Type B pancreatic cell (in vitro differentiated cells): ENCODE measurements at regions not wholly inside any gene's neighbourhood (a gene's known extent, or its start where the extent isn't known, plus 50 kb on each side); places are given as distances from the start of the nearest gene placed in this dataset.

Source experiments
- DNase-seq: peaks from one replicate; pipeline ENCODE4 v3.0.0; 2021; ENCODE audit warnings: mixed read lengths; ENCODE audit not compliant: unreplicated experiment; ENCODE audit errors: extremely low spot score
- H3K27ac Mint-ChIP-seq: 2 replicates; pipeline ENCODE4 v1.8.0; 2021; ENCODE audit warnings: mild to moderate bottlenecking, mixed read lengths
- H3K27me3 Mint-ChIP-seq: 2 replicates; pipeline ENCODE4 v1.8.0; 2021; ENCODE audit warnings: mixed read lengths
- H3K36me3 Mint-ChIP-seq: 2 replicates; pipeline ENCODE4 v1.8.0; 2021; ENCODE audit warnings: mixed read lengths
- H3K4me1 Mint-ChIP-seq: one replicate; pipeline ENCODE4 v1.8.0; 2021; ENCODE audit warnings: mixed read lengths; ENCODE audit not compliant: unreplicated experiment
- H3K4me3 Mint-ChIP-seq: 2 replicates; pipeline ENCODE4 v1.8.0; 2021; ENCODE audit warnings: mild to moderate bottlenecking, mixed read lengths
- H3K9me3 Mint-ChIP-seq: 2 replicates; pipeline ENCODE4 v1.8.0; 2021; ENCODE audit warnings: mixed read lengths
- CTCF ChIP-seq: fragments of 200-600 bp; sonication (generic); conservative IDR thresholded peaks from 2 replicates; pipeline ENCODE4 v1.5.0; 2021; ENCODE audit warnings: antibody characterized with exemption, mild to moderate bottlenecking

DNA sequence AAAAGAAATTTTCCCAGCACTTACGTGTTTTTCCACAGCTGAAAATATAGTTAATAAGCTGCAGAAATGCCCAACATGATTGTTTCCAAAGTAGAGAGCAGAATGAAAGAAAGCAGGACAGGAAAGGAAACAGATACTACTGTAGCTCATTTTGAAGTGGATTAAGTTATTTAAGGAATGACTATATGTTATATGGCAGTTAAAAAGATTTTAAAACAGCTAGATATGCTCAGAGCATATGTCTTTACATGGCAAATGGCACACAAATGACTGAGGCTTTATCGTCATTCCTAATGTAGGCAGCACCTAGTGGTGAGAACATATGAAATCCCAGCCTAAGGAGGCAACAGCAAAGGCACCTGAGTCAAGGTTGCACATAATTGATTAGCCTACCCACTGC, 106.6 kb upstream of the SEMA6D start:
- no peak overlapping the region for H3K27ac Mint-ChIP-seq
- DNase-seq, result no peak
- no peak for TF ChIP-seq CTCF
- peaks cover 21% of the 10 kb centered on the region for H3K4me1 Mint-ChIP-seq
- H3K9me3 Mint-ChIP-seq, result no peaks in the 10 kb centered on the region
- H3K36me3 Mint-ChIP-seq, result no peaks in the 10 kb centered on the region
- H3K4me3 Mint-ChIP-seq, result no peak overlapping the region
- H3K27me3 Mint-ChIP-seq, result no peaks in the 10 kb centered on the region

DNA sequence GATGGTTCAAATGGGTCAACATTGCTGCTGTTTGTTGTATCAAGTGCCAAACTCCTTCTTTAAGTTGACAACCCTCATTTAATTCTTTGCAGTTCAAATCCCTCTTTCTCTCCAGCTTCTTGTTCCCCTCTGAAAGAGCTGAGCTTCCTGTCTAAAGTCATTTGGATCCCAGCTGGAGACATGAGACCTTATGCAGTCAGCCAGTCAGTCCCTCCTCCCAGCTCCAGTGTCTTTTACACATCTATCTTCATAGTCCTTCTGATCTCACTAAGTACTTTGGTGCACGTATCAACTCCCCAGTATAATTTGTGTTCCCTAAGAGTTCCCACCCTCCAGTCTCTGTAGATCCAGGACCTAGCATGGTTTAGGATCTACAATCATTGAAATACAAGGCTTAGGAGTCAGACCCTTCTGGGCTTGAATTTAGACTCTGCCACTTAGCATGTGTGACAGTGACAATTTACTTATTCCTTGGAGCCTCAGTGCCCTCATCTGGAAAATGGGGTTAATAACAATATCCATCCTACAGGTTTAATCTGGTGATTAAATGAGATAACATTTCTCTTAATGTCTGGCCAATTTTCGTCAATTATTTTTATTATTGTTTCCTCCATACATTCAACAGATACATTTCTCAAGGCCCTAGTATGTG, 102.8 kb upstream of the SEMA6D start:
- Mint-ChIP-seq H3K36me3 (no peaks in the 10 kb centered on the region), H3K27me3 (no peaks in the 10 kb centered on the region), H3K27ac (no peak overlapping the region), H3K4me1 (peaks cover 29% of the 10 kb centered on the region), H3K9me3 (no peaks in the 10 kb centered on the region), H3K4me3 (no peak overlapping the region)
- no peak for TF ChIP-seq CTCF
- DNase-seq, result no peak

- H3K4me3 Mint-ChIP-seq, result no peak overlapping the region
Observed at GRCh38 chr15:47616876-47617275, 100.4 kb upstream of the SEMA6D start.

GRCh38 chr15:47618241-47618640, 99.1 kb upstream of the SEMA6D start:
- TF ChIP-seq CTCF, result no peak
- no peaks in the 10 kb centered on the region for H3K9me3 Mint-ChIP-seq
- no peak overlapping the region for H3K27ac Mint-ChIP-seq
- no peaks in the 10 kb centered on the region for H3K36me3 Mint-ChIP-seq
- H3K27me3 Mint-ChIP-seq, result no peaks in the 10 kb centered on the region
- H3K4me1 Mint-ChIP-seq, result peaks cover 15% of the 10 kb centered on the region
- DNase-seq, result no peak
- no peak overlapping the region for H3K4me3 Mint-ChIP-seq

More at GRCh38 chr15:47616876-47617275, 100.4 kb upstream of the SEMA6D start:
- TF ChIP-seq CTCF, result no peak
- DNase-seq, result no peak
- no peak overlapping the region for H3K27ac Mint-ChIP-seq
- peaks cover 19% of the 10 kb centered on the region for H3K4me1 Mint-ChIP-seq
- no peaks in the 10 kb centered on the region for H3K36me3 Mint-ChIP-seq
- no peaks in the 10 kb centered on the region for H3K9me3 Mint-ChIP-seq
- H3K27me3 Mint-ChIP-seq, result no peaks in the 10 kb centered on the region

GRCh38 chr15:47620960-47621681, 96.2 kb upstream of the SEMA6D start:
- Mint-ChIP-seq H3K36me3 (no peaks in the 10 kb centered on the region), H3K4me3 (no peak overlapping the region), H3K9me3 (no peaks in the 10 kb centered on the region), H3K27ac (no peak overlapping the region), H3K4me1 (peaks cover 8% of the 10 kb centered on the region), H3K27me3 (peaks cover 8% of the 10 kb centered on the region)
- no peak for TF ChIP-seq CTCF
- no peak for DNase-seq
